K562 (cell line): ENCODE measurements at regions not wholly inside any gene's neighbourhood (a gene's known extent, or its start where the extent isn't known, plus 50 kb on each side); places are given as distances from the start of the nearest gene placed in this dataset.

Source experiments
- ATAC-seq: fragments of 200-7000 bp; cut with Tn5 transposase; 3 replicates; pipeline ENCODE4 v1.9.1; 2020; ENCODE audit warnings: moderate library complexity
- BruUV-seq: library from RNA; stranded (reverse); fragments of 400-500 nt; replicated peaks from 2 replicates; lab custom pipeline; 2021; lab: Mats Ljungman, UMichigan
- CTCF ChIA-PET: fragments of 300-600 bp; formaldehyde crosslinking; extraction: SDS; loops from one replicate; lab custom pipeline; 2021; ENCODE audit warnings: low intra/inter-chr PET ratio; lab: Yijun Ruan, JAX
- POLR2A ChIA-PET: fragments of 300-600, 350-650 bp; sonication (Branson Sonifier 250); formaldehyde crosslinking; extraction: SDS; loops from one replicate; lab custom pipeline; 2021; ENCODE audit warnings: antibody characterized with exemption, inconsistent platforms; lab: Yijun Ruan, JAX
- DNase-seq, 4 experiments: peaks; one replicate each; pipeline versions ENCODE4 v3.0.0 to v3.0.0-alpha.2; 2011 to 2018; ENCODE audit warnings: low spot score in 3 of 4, mixed read lengths in 3 of 4; ENCODE audit errors: extremely low read depth in 1 of 4
- FAIRE-seq: peaks from 2 replicates; lab custom pipeline; 2011; peaks lifted over from hg19 to GRCh38; lab: Jason Lieb, UNC
- H2AFZ ChIP-seq: 2 replicates; pipeline ENCODE4 v1.6.0; 2011; ENCODE audit warnings: low read depth, low read length, control low read depth, inconsistent platforms
- H3K27ac ChIP-seq: fragments of 200-600 bp; 3 replicates; pipeline ENCODE4 v1.8.0; 2011; ENCODE audit warnings: low read depth, mild to moderate bottlenecking, control low read depth, inconsistent platforms, low read length, moderate library complexity, mixed read lengths; ENCODE audit errors: extremely low read depth
- H3K27me3 ChIP-seq, 2 experiments: fragments of 300-600 bp in 1 of 2; 2 replicates in 1 of 2; 3 replicates in 1 of 2; pipeline versions ENCODE4 v1.6.0 to v1.8.0; 2011; ENCODE audit warnings: inconsistent platforms in 2 of 2, low read length in 2 of 2, mild to moderate bottlenecking in 1 of 2, mixed read lengths in 1 of 2, moderate library complexity in 1 of 2; ENCODE audit not compliant: control insufficient read depth in 2 of 2, insufficient read depth in 2 of 2
- H3K36me3 ChIP-seq: fragments of 300-600 bp; 3 replicates; pipeline ENCODE4 v1.8.0; 2011; ENCODE audit warnings: mild to moderate bottlenecking, low read length, inconsistent platforms; ENCODE audit not compliant: control insufficient read depth, insufficient read depth
- H3K4me1 ChIP-seq, 2 experiments: fragments of 200-600 bp in 1 of 2; replicated peaks in 1 of 2; 2 replicates in 1 of 2; 3 replicates in 1 of 2; pipeline versions ENCODE4 v1.5.1 to v1.8.0; 2011; ENCODE audit warnings: inconsistent platforms in 2 of 2, low read length in 2 of 2, mild to moderate bottlenecking in 1 of 2, mixed read lengths in 1 of 2, moderate library complexity in 1 of 2; ENCODE audit not compliant: control insufficient read depth in 2 of 2, insufficient read depth in 2 of 2
- H3K4me2 ChIP-seq: 2 replicates; pipeline ENCODE4 v1.6.1; 2011; ENCODE audit warnings: low read length, control low read depth, inconsistent platforms, mixed read lengths; ENCODE audit not compliant: insufficient read depth
- H3K4me3 ChIP-seq: fragments of 200-600 bp; sonication (generic), shearing (Covaris generic); 2 replicates; pipeline ENCODE4 v1.5.1; 2016; ENCODE audit warnings: control low read depth, inconsistent platforms
- H3K79me2 ChIP-seq: fragments of 200-600 bp; 3 replicates; pipeline ENCODE4 v1.8.0; 2011; ENCODE audit warnings: low read length, inconsistent platforms; ENCODE audit not compliant: control insufficient read depth, insufficient read depth
- H3K9ac ChIP-seq, 2 experiments: 2 replicates each; pipeline versions ENCODE4 v1.6.0 to v1.6.1; 2011; ENCODE audit warnings: low read depth in 2 of 2, low read length in 2 of 2, control low read depth in 1 of 2, inconsistent platforms in 1 of 2, mild to moderate bottlenecking in 1 of 2, mixed read lengths in 1 of 2; ENCODE audit not compliant: insufficient read depth in 1 of 2
- H3K9me1 ChIP-seq: one replicate; pipeline ENCODE4 v1.6.0; 2011; ENCODE audit warnings: inconsistent platforms, mild to moderate bottlenecking, low read length, moderate library complexity; ENCODE audit not compliant: control insufficient read depth, insufficient read depth
- H3K9me3 ChIP-seq: replicated peaks from 2 replicates; pipeline ENCODE4 v1.5.1; 2011; ENCODE audit warnings: low read depth, low read length, inconsistent platforms; ENCODE audit not compliant: control insufficient read depth, insufficient read depth
- H4K20me1 ChIP-seq: replicated peaks from 2 replicates; pipeline ENCODE4 v1.6.1; 2011; ENCODE audit warnings: low read length, inconsistent platforms, mixed read lengths; ENCODE audit not compliant: control insufficient read depth, insufficient read depth
- E2F8 ChIP-seq: fragments of 450-650 bp; IDR thresholded peaks from 2 replicates; pipeline ENCODE4 v1.7.1; 2018; ENCODE audit warnings: mild to moderate bottlenecking, low read depth; ENCODE audit not compliant: partially characterized antibody
- GTF2B ChIP-seq: IDR thresholded peaks from 2 replicates; pipeline ENCODE4 v1.6.1; 2011; ENCODE audit not compliant: insufficient read length; ENCODE audit errors: extremely low read depth
- PURB ChIP-seq: sonication (generic); formaldehyde crosslinking; IDR thresholded peaks from 2 replicates; pipeline ENCODE4 v1.9.0; 2021; ENCODE audit warnings: low read depth, mild to moderate bottlenecking, missing genetic modification reagents
- RBM25 ChIP-seq: fragments of 200-400 bp; formaldehyde crosslinking; IDR thresholded peaks from 2 replicates; pipeline ENCODE4 v1.6.1; 2018; ENCODE audit warnings: low read length, low read depth, moderate library complexity; ENCODE audit not compliant: severe bottlenecking
- TARDBP ChIP-seq: fragments of 450-650 bp; IDR thresholded peaks from 2 replicates; pipeline ENCODE4 v1.6.1; 2016
- TOE1 ChIP-seq, 2 experiments: fragments of 450-650 bp in 1 of 2; sonication (generic) in 1 of 2; formaldehyde crosslinking in 1 of 2; IDR thresholded peaks; 2 replicates each; pipeline versions ENCODE4 v1.7.1 to v1.8.0; 2016 to 2022; ENCODE audit warnings: borderline replicate concordance in 2 of 2, mild to moderate bottlenecking in 2 of 2, antibody characterized with exemption in 1 of 2, inconsistent platforms in 1 of 2, low read depth in 1 of 2, missing genetic modification reagents in 1 of 2, moderate library complexity in 1 of 2
- U2AF2 ChIP-seq: fragments of 200-400 bp; formaldehyde crosslinking; optimal IDR thresholded peaks from 2 replicates; pipeline ENCODE3; 2017; ENCODE audit warnings: low read depth, mild to moderate bottlenecking, low read length
- ZNF224 ChIP-seq: sonication (generic); formaldehyde crosslinking; IDR thresholded peaks from 2 replicates; pipeline ENCODE4 v1.8.0; 2022; ENCODE audit warnings: mild to moderate bottlenecking, missing genetic modification reagents
- ZNF23 ChIP-seq: fragments of 250-450 bp; sonication (Bioruptor Pico); IDR thresholded peaks from 2 replicates; pipeline ENCODE4 v1.4.0; 2020; ENCODE audit warnings: mild to moderate bottlenecking
- ZNF79 ChIP-seq: fragments of 250-450 bp; sonication (Bioruptor Pico); IDR thresholded peaks from 2 replicates; pipeline ENCODE4 v1.4.0; 2020; ENCODE audit warnings: low read depth, mild to moderate bottlenecking, moderate library complexity
- in situ Hi-C: fragments of 300-500 bp; cut with MboI; formaldehyde crosslinking; loops from 4 replicates; pipeline ENCODE4 v1.15.0; 2018; ENCODE audit warnings: inconsistent platforms, mixed read lengths
- intact Hi-C: fragments of 100-400 bp; cut with micrococcal nuclease; formaldehyde crosslinking; loops from 2 replicates; pipeline ENCODE4 v1.14.2; 2022
- TF ChIP-seq, protein P1 (sequence below), 2 experiments: fragments of 450-650 bp; IDR thresholded peaks; 2 replicates each; pipeline ENCODE4 v1.6.1; 2016; ENCODE audit warnings: mild to moderate bottlenecking in 2 of 2, borderline replicate concordance in 1 of 2, low read depth in 1 of 2, moderate library complexity in 1 of 2

- intact Hi-C loops, result no loop called here
- BruUV-seq, result no TSS peak
- CTCF ChIA-PET, result no interaction called here
- no peak for TF ChIP-seq TOE1 (IDR thresholded peaks at IDR 0.05; ENCODE audit: borderline replicate concordance)
- TF ChIP-seq TOE1 (CRISPR knock-in tag; IDR thresholded peaks at IDR 0.05; ENCODE audit: borderline replicate concordance, low read depth), result no peak
- TF ChIP-seq, protein P1, sequence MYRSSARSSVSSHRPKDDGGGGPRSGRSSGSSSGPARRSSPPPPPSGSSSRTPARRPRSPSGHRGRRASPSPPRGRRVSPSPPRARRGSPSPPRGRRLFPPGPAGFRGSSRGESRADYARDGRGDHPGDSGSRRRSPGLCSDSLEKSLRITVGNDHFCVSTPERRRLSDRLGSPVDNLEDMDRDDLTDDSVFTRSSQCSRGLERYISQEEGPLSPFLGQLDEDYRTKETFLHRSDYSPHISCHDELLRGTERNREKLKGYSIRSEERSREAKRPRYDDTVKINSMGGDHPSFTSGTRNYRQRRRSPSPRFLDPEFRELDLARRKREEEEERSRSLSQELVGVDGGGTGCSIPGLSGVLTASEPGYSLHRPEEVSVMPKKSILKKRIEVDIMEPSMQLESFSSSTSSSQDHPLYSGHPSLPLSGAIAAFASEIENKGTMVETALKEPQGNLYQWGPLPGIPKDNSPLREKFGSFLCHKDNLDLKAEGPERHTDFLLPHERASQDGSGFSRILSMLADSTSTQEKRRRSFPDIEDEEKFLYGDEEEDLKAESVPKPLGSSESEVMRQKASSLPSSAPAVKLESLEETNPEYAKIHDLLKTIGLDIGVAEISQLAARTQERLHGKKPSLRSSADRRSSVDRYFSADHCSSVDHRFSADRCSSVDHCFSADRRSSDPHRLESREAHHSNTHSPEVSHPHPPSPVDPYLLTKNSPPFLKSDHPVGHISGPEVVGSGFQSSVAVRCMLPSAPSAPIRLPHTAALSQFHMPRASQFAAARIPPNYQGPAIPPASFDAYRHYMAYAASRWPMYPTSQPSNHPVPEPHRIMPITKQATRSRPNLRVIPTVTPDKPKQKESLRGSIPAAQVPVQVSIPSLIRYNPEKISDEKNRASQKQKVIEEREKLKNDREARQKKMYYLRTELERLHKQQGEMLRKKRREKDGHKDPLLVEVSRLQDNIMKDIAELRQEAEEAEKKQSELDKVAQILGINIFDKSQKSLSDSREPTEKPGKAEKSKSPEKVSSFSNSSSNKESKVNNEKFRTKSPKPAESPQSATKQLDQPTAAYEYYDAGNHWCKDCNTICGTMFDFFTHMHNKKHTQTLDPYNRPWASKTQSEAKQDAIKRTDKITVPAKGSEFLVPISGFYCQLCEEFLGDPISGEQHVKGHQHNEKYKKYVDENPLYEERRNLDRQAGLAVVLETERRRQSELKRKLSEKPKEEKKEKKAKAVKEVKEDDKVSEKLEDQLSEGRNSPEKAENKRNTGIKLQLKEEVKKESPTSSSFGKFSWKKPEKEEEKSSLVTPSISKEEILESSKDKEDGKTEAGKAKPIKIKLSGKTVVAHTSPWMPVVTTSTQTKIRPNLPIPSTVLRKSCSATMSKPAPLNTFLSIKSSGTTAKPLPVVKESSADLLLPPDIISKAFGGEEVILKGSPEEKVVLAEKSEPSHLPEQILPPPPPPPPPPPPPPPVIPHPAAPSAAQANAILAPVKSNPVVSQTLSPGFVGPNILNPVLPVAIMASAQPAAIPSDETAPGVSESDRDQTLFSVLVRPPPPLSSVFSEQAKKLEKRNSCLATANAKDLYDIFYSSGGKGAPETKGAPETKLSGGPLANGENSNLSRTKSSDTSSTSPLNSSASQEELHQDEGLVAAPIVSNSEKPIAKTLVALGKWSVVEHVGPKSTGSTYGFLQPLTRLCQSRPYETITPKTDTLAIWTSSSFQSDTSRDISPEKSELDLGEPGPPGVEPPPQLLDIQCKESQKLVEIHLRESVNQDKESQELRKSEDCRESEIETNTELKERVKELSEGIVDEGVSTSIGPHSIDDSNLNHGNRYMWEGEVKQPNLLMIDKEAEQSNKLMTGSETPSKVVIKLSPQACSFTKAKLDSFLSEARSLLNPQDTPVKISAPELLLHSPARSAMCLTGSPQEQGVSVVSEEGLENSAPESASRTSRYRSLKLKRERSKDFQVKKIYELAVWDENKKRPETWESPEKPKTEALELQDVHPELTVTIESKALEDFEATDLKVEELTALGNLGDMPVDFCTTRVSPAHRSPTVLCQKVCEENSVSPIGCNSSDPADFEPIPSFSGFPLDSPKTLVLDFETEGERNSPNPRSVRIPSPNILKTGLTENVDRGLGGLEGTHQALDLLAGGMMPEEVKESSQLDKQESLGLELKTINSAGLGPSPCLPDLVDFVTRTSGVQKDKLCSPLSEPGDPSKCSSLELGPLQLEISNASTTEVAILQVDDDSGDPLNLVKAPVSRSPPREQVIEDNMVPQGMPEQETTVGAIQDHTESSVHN (IDR thresholded peaks at IDR 0.05; ENCODE audit: borderline replicate concordance in 1 of 2, low read depth in 1 of 2), result no peak
- TF ChIP-seq ZNF23 (CRISPR knock-in tag), result no peak
- TF ChIP-seq TARDBP, result no peak
- no peak for TF ChIP-seq U2AF2
- no peak for TF ChIP-seq ZNF79 (CRISPR knock-in tag)
- no peak for TF ChIP-seq RBM25
- no peak for TF ChIP-seq E2F8
- no peak for TF ChIP-seq PURB (CRISPR knock-in tag)
- TF ChIP-seq GTF2B, result no peak
- no peak for TF ChIP-seq ZNF224 (CRISPR knock-in tag)
Observed at GRCh38 chrX:81392396-81392795, 190.5 kb downstream of the SH3BGRL start.

More at GRCh38 chrX:81392396-81392795, 190.5 kb downstream of the SH3BGRL start:
- Histone ChIP-seq H3K9me1 (no peaks in the 10 kb centered on the region), H3K27me3 (no peaks in the 10 kb centered on the region), H3K27ac (no peak overlapping the region), H3K4me1 (no peaks in the 10 kb centered on the region), H2AFZ (no peak overlapping the region), H3K9me3 (no peaks in the 10 kb centered on the region), H3K9ac (no peak overlapping the region), H3K36me3 (no peaks in the 10 kb centered on the region), H3K4me2 (no peak overlapping the region), H3K4me3 (no peak overlapping the region), H4K20me1 (no peaks in the 10 kb centered on the region), H3K79me2 (no peaks in the 10 kb centered on the region)
- FAIRE-seq (no peak), DNase-seq (no peak), ATAC-seq (no peak)
- POLR2A ChIA-PET, result no interaction called here
- in situ Hi-C loops, result no loop called here
